Effector memory CD8-positive, alpha-beta T cell (primary cell): ENCODE measurements at regions not wholly inside any gene's neighbourhood (a gene's known extent, or its start where the extent isn't known, plus 50 kb on each side); places are given as distances from the start of the nearest gene placed in this dataset.
A peak's percentile ranks its signal among the peaks of the same experiment; 100 is the strongest.

Experiments used
- ATAC-seq: fragments of 150-1000 bp; cut with Tn5 transposase; replicated peaks from 2 replicates; pipeline ENCODE4 v1.10.0; 2021; ENCODE audit warnings: mild to moderate bottlenecking, moderate library complexity
- DNase-seq, 3 experiments: peaks; one replicate each; pipeline ENCODE4 v3.0.0; 2021
- H3K27ac Mint-ChIP-seq, 2 donors: one replicate each; pipeline ENCODE4 v1.8.0; 2022; ENCODE audit warnings: mild to moderate bottlenecking in 2 of 2, mixed read lengths in 2 of 2, moderate library complexity in 2 of 2
- H3K27me3 Mint-ChIP-seq, 2 donors: one replicate each; pipeline ENCODE4 v1.8.0; 2022; ENCODE audit warnings: mixed read lengths in 2 of 2
- H3K36me3 Mint-ChIP-seq: one replicate; pipeline ENCODE4 v1.8.0; 2022; ENCODE audit warnings: mild to moderate bottlenecking, moderate library complexity, mixed read lengths; ENCODE audit not compliant: insufficient read depth
- H3K4me1 Mint-ChIP-seq, 2 donors: one replicate each; pipeline ENCODE4 v1.8.0; 2022; ENCODE audit warnings: low read depth in 2 of 2, mixed read lengths in 2 of 2
- H3K4me3 Mint-ChIP-seq, 2 donors: one replicate each; pipeline ENCODE4 v1.8.0; 2022; ENCODE audit warnings: mild to moderate bottlenecking in 2 of 2, mixed read lengths in 2 of 2, moderate library complexity in 2 of 2
- H3K9me3 Mint-ChIP-seq, 2 donors: one replicate each; pipeline ENCODE4 v1.8.0; 2022; ENCODE audit warnings: mixed read lengths in 2 of 2

GRCh38 chr22:49588739-49589138 lies 238.9 kb downstream of the BRD1 start:
- DNase-seq, result no peak
- no peaks in the 10 kb centered on the region for H3K9me3 Mint-ChIP-seq
- H3K27ac Mint-ChIP-seq, result no peak overlapping the region
- peaks cover 3 to 5% of the 10 kb centered on the region in 2 donors for H3K4me1 Mint-ChIP-seq
- ATAC-seq, result no peak
- no peak overlapping the region for H3K4me3 Mint-ChIP-seq
- H3K36me3 Mint-ChIP-seq, result peaks cover 4% of the 10 kb centered on the region
- no peaks in the 10 kb centered on the region for H3K27me3 Mint-ChIP-seq

GRCh38 chr22:49587987-49588386 lies 239.7 kb downstream of the BRD1 start:
- H3K4me3 Mint-ChIP-seq, result no peak overlapping the region
- H3K4me1 Mint-ChIP-seq, result peaks cover 3 to 5% of the 10 kb centered on the region in 2 donors
- no peak overlapping the region for H3K27ac Mint-ChIP-seq
- DNase-seq (no peak), ATAC-seq (no peak)
- no peaks in the 10 kb centered on the region for H3K9me3 Mint-ChIP-seq
- no peaks in the 10 kb centered on the region for H3K27me3 Mint-ChIP-seq
- H3K36me3 Mint-ChIP-seq, result peaks cover 4% of the 10 kb centered on the region

- peaks cover 4% of the 10 kb centered on the region for H3K36me3 Mint-ChIP-seq
- no peaks in the 10 kb centered on the region for H3K27me3 Mint-ChIP-seq
- H3K9me3 Mint-ChIP-seq, result no peaks in the 10 kb centered on the region
- H3K4me3 Mint-ChIP-seq, result no peak overlapping the region
- H3K27ac Mint-ChIP-seq, result no peak overlapping the region
- peaks cover 3 to 5% of the 10 kb centered on the region in 2 donors for H3K4me1 Mint-ChIP-seq
- ATAC-seq (no peak), DNase-seq (no peak)
These were observed 240.3 kb downstream of the BRD1 start for GRCh38 chr22:49587421-49587820.

DNA sequence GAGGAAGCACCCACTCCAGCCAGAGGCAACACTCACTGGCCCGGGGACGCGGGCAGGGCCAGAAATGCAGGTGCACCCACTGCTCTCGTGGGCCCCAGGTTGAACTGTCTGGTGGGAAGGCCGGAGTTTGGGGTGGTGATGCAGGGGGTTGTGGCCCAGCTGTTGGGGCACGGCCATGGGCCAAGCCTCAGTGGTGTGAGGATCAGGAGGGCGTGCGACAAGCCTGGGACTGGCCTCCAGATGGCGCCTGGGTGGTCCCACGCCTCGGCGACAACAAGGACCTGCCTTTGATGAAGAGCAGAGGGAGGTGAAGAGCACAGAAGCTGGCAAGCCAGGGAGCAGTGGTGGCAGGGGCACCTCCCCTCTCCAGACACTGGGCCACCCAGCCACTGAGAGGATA lies 240.8 kb downstream of the BRD1 start:
- no peaks in the 10 kb centered on the region for H3K27me3 Mint-ChIP-seq
- H3K4me3 Mint-ChIP-seq, result no peak overlapping the region
- no peaks in the 10 kb centered on the region for H3K9me3 Mint-ChIP-seq
- peaks cover 3 to 5% of the 10 kb centered on the region in 2 donors for H3K4me1 Mint-ChIP-seq
- DNase-seq (no peak), ATAC-seq (no peak)
- peaks cover 4% of the 10 kb centered on the region for H3K36me3 Mint-ChIP-seq
- peak overlapping the region in 1 of 2 donors; percentile 66 for H3K27ac Mint-ChIP-seq

DNA sequence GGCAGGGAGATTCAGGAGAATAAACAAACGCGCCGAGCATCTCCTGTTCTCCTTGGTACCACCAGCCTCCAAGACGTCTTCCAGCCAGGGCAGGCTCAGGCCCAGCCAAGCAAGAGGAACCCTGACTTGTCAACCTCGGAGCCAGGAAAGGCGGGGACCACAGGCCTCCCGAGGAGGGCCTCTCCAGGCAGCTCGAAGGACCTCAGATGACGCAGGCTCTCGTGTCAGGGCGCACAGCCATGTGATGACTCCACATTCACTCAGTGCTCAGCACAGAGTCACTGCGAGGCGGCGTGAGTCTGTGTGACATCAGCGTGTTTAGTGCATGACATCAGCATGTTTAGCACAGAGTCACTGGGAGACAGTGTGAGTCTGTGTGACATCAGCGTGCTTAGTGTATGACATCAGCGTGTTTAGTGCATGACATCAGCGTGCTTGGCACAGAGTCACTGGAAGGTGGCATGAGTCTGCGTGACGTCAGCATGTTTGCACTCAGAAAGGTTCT lies 241.4 kb downstream of the BRD1 start:
- no peak for DNase-seq
- no peak overlapping the region for H3K4me3 Mint-ChIP-seq
- H3K4me1 Mint-ChIP-seq, result peaks cover 3 to 5% of the 10 kb centered on the region in 2 donors
- no peaks in the 10 kb centered on the region for H3K27me3 Mint-ChIP-seq
- ATAC-seq, result no peak
- peak overlapping the region in 1 of 2 donors; percentile 66 for H3K27ac Mint-ChIP-seq
- H3K9me3 Mint-ChIP-seq, result no peaks in the 10 kb centered on the region
- H3K36me3 Mint-ChIP-seq, result peaks cover 4% of the 10 kb centered on the region

DNA sequence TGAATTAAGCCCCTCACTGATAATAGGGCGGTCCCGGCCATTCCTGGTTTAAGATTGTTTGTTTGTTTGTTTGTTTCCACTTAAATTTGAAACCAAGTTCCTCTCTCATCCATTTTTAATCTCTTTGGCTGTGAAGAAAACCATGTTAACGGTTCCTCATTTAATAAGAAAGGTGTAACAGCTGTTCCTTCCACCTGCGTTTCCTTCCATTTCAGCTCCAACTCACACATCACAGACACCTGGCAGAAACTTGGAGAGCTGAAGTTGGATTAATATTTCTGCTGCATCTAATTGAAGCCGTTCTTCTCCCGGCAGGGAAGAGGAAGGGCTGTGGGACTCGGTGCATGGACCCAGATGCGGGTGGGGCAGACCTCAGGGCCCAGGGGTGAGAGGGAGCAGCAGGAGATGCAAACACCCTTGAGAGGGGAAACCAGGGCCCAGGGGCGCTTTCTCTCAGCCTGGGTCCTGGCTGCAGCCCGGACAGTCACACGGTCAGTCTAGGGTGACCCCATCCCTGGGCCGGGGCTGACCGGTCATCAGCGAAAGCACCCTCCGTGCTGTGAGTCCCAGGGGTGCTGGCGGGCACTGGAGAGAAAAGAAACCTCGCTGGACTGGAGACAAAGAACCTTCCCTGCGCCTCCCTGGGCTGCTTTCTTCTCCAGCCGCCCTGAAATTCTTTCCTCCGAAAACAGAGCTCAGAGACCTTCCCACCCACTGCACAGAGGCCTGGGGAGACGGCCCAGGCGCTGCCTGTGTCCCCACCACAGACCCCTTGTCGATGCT lies 242.0 kb downstream of the BRD1 start:
- Mint-ChIP-seq H3K4me3 (no peak overlapping the region), H3K36me3 (peaks cover 4% of the 10 kb centered on the region), H3K4me1 (peaks cover 3 to 5% of the 10 kb centered on the region in 2 donors), H3K27me3 (no peaks in the 10 kb centered on the region), H3K27ac (no peak overlapping the region), H3K9me3 (no peaks in the 10 kb centered on the region)
- ATAC-seq, result no peak
- DNase-seq, result no peak

DNA sequence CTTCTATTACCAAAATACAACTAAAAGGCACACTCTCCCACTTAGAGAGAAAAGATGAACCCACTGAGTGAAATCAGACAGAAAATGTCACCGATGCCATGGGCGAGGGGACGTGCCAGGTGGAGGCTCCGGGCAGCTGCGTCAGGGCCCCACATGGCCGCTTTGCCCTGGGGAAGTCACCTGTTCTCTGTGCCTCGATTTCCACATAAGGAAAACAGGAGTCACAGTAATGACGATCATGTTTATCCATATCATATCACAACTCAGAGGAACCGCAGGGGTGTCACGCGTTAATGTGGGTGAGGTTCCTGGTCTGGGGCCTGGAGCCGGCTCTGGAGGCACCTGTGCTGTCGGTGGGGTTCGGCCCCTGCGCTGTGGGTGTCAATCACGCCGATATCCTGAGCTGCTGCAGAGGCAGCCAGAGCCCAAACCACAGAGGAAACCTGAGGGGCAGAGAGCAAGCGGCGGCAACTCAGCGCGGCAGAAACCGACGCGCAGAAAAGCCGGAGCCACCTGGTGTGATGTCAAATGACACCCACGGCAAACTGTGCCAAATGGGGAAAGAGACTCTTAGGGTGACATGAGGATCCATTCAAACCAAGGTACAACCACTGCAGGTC lies 243.7 kb downstream of the BRD1 start:
- DNase-seq, result no peak
- Mint-ChIP-seq H3K4me3 (no peak overlapping the region), H3K27ac (no peak overlapping the region)

DNA sequence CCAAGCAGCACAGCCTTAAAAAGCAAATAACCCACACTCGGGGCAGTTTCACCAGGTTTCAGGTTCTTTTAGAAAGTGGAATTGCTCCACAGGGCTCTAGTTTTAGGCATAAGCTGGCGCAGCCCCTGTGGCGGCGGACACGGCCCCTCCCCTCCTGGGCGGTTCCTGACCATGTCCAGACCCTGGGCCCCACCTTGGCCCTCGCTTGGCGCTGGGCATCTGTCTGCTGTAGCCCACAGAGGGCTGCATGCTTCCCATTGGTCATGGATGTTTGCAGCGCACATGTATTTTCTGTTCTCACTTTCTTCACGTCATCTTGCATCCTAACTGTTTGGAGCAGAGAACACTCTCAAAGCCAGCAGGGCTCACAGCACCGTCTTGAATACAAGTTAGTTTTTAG lies 244.3 kb downstream of the BRD1 start:
- no peak overlapping the region for H3K27ac Mint-ChIP-seq
- H3K36me3 Mint-ChIP-seq, result no peaks in the 10 kb centered on the region
- peaks cover 0 to 5% of the 10 kb centered on the region in 2 donors for H3K4me1 Mint-ChIP-seq
- DNase-seq, result no peak
- ATAC-seq, result no peak
- no peaks in the 10 kb centered on the region for H3K27me3 Mint-ChIP-seq
- no peak overlapping the region for H3K4me3 Mint-ChIP-seq
- H3K9me3 Mint-ChIP-seq, result no peaks in the 10 kb centered on the region

More for the DNA sequence above, 243.7 kb downstream of the BRD1 start:
- Mint-ChIP-seq H3K36me3 (peaks cover 3% of the 10 kb centered on the region), H3K27me3 (no peaks in the 10 kb centered on the region), H3K9me3 (no peaks in the 10 kb centered on the region), H3K4me1 (peaks cover 0 to 5% of the 10 kb centered on the region in 2 donors)
- ATAC-seq, result no peak

DNA sequence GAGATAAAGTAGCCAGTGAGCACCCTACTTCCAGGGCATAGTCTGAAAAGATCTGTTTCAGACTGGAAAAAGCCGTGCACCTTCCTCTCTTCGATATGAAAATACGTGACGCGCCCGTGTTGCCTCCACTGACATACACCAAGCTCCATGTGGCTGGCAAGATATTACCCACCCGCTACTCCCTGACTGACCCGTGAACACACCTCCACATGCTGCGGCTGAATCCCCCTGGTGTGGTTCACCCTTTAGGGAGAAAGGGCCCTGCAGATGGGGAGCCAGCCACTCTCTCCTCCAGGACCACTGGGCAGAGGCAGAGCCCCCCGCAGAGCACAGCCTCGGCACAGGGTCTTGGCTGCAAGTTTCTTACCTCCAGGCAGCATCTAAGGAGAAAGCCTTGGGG lies 245.0 kb downstream of the BRD1 start:
- H3K4me3 Mint-ChIP-seq, result no peak overlapping the region
- ATAC-seq, result no peak
- no peaks in the 10 kb centered on the region for H3K27me3 Mint-ChIP-seq
- no peaks in the 10 kb centered on the region for H3K36me3 Mint-ChIP-seq
- no peaks in the 10 kb centered on the region for H3K9me3 Mint-ChIP-seq
- peaks cover 0 to 5% of the 10 kb centered on the region in 2 donors for H3K4me1 Mint-ChIP-seq
- DNase-seq, result no peak
- no peak overlapping the region for H3K27ac Mint-ChIP-seq

DNA sequence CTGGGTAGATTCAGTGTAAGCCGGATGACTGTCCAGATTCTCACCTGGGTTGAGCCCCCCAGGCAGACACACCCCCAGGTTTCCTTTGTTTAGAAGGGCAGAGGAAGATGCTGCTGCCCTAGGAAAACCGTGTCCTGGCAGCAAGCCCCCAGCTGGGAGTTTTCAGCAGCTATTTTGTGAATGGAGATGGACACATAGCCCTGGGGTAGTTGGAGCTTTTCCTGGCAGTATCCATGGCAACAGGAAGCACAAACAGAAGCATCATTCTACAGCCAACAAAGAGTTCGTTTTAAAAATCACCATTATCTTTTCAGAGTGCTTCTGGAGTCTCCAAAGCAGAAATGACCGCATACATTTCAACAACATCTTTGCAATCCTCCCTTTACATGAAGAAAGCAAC lies 245.5 kb downstream of the BRD1 start:
- ATAC-seq, result no peak
- Mint-ChIP-seq H3K27me3 (no peaks in the 10 kb centered on the region), H3K4me1 (peaks cover 0 to 5% of the 10 kb centered on the region in 2 donors), H3K36me3 (no peaks in the 10 kb centered on the region), H3K27ac (no peak overlapping the region), H3K9me3 (no peaks in the 10 kb centered on the region), H3K4me3 (no peak overlapping the region)
- DNase-seq, result no peak

DNA sequence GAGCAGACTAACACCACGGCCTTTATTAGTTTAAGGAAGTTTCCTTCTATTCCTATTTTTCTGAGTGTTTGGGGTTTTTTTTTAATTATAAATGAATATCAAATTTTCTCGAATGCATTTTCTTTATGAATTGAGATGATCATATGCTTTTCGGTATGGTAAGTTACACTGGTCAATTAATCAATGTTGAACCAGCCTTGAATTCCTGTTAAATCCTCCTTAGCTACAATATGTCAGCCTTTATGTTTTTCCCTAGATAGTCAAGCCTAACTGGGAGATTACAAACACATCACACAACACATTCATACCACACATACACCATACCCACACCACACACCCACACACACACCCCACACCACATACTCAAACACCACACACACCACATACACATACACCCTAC lies 247.6 kb downstream of the BRD1 start:
- no peaks in the 10 kb centered on the region for H3K36me3 Mint-ChIP-seq
- ATAC-seq, result no peak
- H3K27ac Mint-ChIP-seq, result no peak overlapping the region

GRCh38 chr22:49577168-49578060 lies 250.3 kb downstream of the BRD1 start:
- H3K9me3 Mint-ChIP-seq, result no peaks in the 10 kb centered on the region
- ATAC-seq, result no peak
- H3K36me3 Mint-ChIP-seq, result no peaks in the 10 kb centered on the region
- DNase-seq, result no peak
- no peak overlapping the region for H3K4me3 Mint-ChIP-seq
- H3K27ac Mint-ChIP-seq, result no peak overlapping the region
- no peaks in the 10 kb centered on the region for H3K27me3 Mint-ChIP-seq
- peaks cover 0 to 4% of the 10 kb centered on the region in 2 donors for H3K4me1 Mint-ChIP-seq

More for the DNA sequence above, 247.6 kb downstream of the BRD1 start:
- no peaks in the 10 kb centered on the region for H3K9me3 Mint-ChIP-seq
- no peak for DNase-seq
- no peak overlapping the region for H3K4me3 Mint-ChIP-seq
- H3K4me1 Mint-ChIP-seq, result peaks cover 0 to 4% of the 10 kb centered on the region in 2 donors
- no peaks in the 10 kb centered on the region for H3K27me3 Mint-ChIP-seq
